ENCODE measurements at regions not wholly inside any gene's neighbourhood (a gene's known extent, or its start where the extent isn't known, plus 50 kb on each side); places are given as distances from the start of the nearest gene placed in this dataset.

- TF ChIP-seq CHD7 (IDR thresholded peaks at IDR 0.05; ENCODE audit: insufficient replicate concordance, low read length), result no peak
- no peak for TF ChIP-seq HDAC6 (IDR thresholded peaks at IDR 0.05; ENCODE audit: low read depth, low read length)
Observed at GRCh38 chr6:95293257-95293656, 284.1 kb upstream of the MANEA start (continued).
